DMS 273 (cell line): ENCODE measurements at regions not wholly inside any gene's neighbourhood (a gene's known extent, or its start where the extent isn't known, plus 50 kb on each side); places are given as distances from the start of the nearest gene placed in this dataset.
A peak's percentile ranks its signal among the peaks of the same experiment; 100 is the strongest.
"Not testable (repeated sequence)": the region's sequence is repeated elsewhere in the genome, so short reads cannot be mapped to it uniquely, and the experiment has no call there.

Source experiments
- DNase-seq: peaks from one replicate; lab custom pipeline; 2025; ENCODE audit not compliant: unreplicated experiment; lab: John Stamatoyannopoulos, UW

GRCh38 chr2:167844714-167845530 is 402.5 kb downstream of the STK39 start:
- DNase-seq, result peak; percentile 81

- no peak for DNase-seq
Observed at GRCh38 chr2:167843657-167844056, 403.7 kb downstream of the STK39 start.

GRCh38 chr2:167843217-167843616 is 404.2 kb downstream of the STK39 start:
- DNase-seq, result no peak

- DNase-seq, result peak; percentile 14
Observed at GRCh38 chr2:167842047-167842446, 405.3 kb downstream of the STK39 start.

- not testable (repeated sequence) for DNase-seq
Observed at GRCh38 chr2:167835290-167835689, 412.1 kb downstream of the STK39 start.

- DNase-seq, result no peak
Observed at GRCh38 chr2:167834707-167835106, 412.7 kb downstream of the STK39 start.

- no peak for DNase-seq
Observed at GRCh38 chr2:167833294-167833693, 414.1 kb downstream of the STK39 start.

GRCh38 chr2:167832868-167833287 is 414.5 kb downstream of the STK39 start:
- peak; percentile 60 for DNase-seq

GRCh38 chr2:167827352-167828097 is 419.9 kb downstream of the STK39 start:
- no peak for DNase-seq

- DNase-seq, result no peak
Observed at GRCh38 chr2:167826906-167827305, 420.5 kb downstream of the STK39 start.

- DNase-seq, result peak; percentile 23
Observed at GRCh38 chr2:167825664-167826063, 421.7 kb downstream of the STK39 start.

GRCh38 chr2:167822690-167823465 is 424.5 kb downstream of the STK39 start:
- DNase-seq, result no peak

- no peak for DNase-seq
Observed at GRCh38 chr2:167820488-167820887, 426.9 kb downstream of the STK39 start.

GRCh38 chr2:167818521-167818920 is 428.9 kb downstream of the STK39 start:
- no peak for DNase-seq

- no peak for DNase-seq
Observed at GRCh38 chr2:167817908-167818307, 429.5 kb downstream of the STK39 start.

GRCh38 chr2:167817422-167817821 is 430.0 kb downstream of the STK39 start:
- DNase-seq, result no peak

- no peak for DNase-seq
Observed at GRCh38 chr2:167816874-167817290, 430.5 kb downstream of the STK39 start.

- DNase-seq, result no peak
Observed at GRCh38 chr2:167814881-167815718, 432.3 kb downstream of the STK39 start.

GRCh38 chr2:167814482-167814880 is 432.9 kb downstream of the STK39 start:
- not testable (repeated sequence) for DNase-seq

- DNase-seq, result not testable (repeated sequence)
Observed at GRCh38 chr2:167809799-167810198, 437.6 kb downstream of the STK39 start.
